Type B pancreatic cell (in vitro differentiated cells): ENCODE measurements at regions not wholly inside any gene's neighbourhood (a gene's known extent, or its start where the extent isn't known, plus 50 kb on each side); places are given as distances from the start of the nearest gene placed in this dataset.
"Not testable (repeated sequence)": the region's sequence is repeated elsewhere in the genome, so short reads cannot be mapped to it uniquely, and the experiment has no call there.

Experiments used
- DNase-seq: peaks from one replicate; pipeline ENCODE4 v3.0.0; 2021; ENCODE audit warnings: mixed read lengths; ENCODE audit not compliant: unreplicated experiment; ENCODE audit errors: extremely low spot score
- H3K27ac Mint-ChIP-seq: 2 replicates; pipeline ENCODE4 v1.8.0; 2021; ENCODE audit warnings: mild to moderate bottlenecking, mixed read lengths
- H3K27me3 Mint-ChIP-seq: 2 replicates; pipeline ENCODE4 v1.8.0; 2021; ENCODE audit warnings: mixed read lengths
- H3K36me3 Mint-ChIP-seq: 2 replicates; pipeline ENCODE4 v1.8.0; 2021; ENCODE audit warnings: mixed read lengths
- H3K4me1 Mint-ChIP-seq: one replicate; pipeline ENCODE4 v1.8.0; 2021; ENCODE audit warnings: mixed read lengths; ENCODE audit not compliant: unreplicated experiment
- H3K4me3 Mint-ChIP-seq: 2 replicates; pipeline ENCODE4 v1.8.0; 2021; ENCODE audit warnings: mild to moderate bottlenecking, mixed read lengths
- H3K9me3 Mint-ChIP-seq: 2 replicates; pipeline ENCODE4 v1.8.0; 2021; ENCODE audit warnings: mixed read lengths
- TF ChIP-seq, protein P1 (sequence below): fragments of 200-600 bp; sonication (generic); conservative IDR thresholded peaks from 2 replicates; pipeline ENCODE4 v1.5.0; 2021; ENCODE audit warnings: antibody characterized with exemption, mild to moderate bottlenecking

DNA sequence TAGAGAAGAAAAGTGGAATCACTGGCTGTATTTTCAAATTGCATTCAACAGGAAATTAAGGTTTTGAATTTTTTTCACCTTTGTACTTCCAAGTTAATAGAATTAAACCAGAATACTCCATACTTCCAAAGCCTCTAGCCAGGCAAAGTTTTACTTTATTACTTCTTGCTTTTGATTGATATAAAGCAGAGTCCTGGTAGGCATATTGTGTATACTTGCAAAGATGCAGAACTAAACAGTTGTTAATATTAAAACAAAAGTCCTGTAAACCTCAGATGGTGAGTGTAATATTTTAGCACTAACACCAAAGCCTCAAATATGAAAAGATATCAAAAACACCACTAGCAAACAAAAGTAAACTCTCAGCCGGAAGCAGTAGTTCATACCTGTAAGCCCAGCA, 107.2 kb upstream of the C2CD4B start:
- H3K9me3 Mint-ChIP-seq: peaks cover 22% of the 10 kb centered on the region
- no peaks in the 10 kb centered on the region for H3K4me1 Mint-ChIP-seq
- no peak overlapping the region for H3K4me3 Mint-ChIP-seq
- no peak for DNase-seq
- H3K27ac Mint-ChIP-seq: no peak overlapping the region
- H3K36me3 Mint-ChIP-seq: peaks cover 6% of the 10 kb centered on the region
- TF ChIP-seq, protein P1, sequence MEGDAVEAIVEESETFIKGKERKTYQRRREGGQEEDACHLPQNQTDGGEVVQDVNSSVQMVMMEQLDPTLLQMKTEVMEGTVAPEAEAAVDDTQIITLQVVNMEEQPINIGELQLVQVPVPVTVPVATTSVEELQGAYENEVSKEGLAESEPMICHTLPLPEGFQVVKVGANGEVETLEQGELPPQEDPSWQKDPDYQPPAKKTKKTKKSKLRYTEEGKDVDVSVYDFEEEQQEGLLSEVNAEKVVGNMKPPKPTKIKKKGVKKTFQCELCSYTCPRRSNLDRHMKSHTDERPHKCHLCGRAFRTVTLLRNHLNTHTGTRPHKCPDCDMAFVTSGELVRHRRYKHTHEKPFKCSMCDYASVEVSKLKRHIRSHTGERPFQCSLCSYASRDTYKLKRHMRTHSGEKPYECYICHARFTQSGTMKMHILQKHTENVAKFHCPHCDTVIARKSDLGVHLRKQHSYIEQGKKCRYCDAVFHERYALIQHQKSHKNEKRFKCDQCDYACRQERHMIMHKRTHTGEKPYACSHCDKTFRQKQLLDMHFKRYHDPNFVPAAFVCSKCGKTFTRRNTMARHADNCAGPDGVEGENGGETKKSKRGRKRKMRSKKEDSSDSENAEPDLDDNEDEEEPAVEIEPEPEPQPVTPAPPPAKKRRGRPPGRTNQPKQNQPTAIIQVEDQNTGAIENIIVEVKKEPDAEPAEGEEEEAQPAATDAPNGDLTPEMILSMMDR: no peak
- H3K27me3 Mint-ChIP-seq: no peaks in the 10 kb centered on the region

DNA sequence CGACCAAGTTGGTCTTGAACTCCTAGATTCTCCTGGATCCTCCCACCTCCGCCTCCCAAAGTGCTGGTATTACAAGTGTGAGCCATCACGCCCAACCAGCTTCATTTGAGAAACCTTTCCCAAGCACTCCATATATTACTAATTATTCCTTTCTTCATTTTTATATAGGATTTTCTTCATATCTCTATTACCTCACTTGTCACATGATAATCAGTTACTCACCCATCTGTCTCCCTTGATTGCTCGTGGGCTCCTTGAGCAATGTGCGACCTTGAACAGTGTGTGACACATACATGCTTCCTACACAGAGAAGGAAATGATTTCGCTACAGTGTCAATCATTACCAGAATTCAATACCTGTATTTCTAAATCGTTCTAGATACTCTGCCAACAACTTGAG, 110.7 kb upstream of the C2CD4B start:
- TF ChIP-seq, protein P1: no peak
- H3K9me3 Mint-ChIP-seq: peaks cover 8% of the 10 kb centered on the region

DNA sequence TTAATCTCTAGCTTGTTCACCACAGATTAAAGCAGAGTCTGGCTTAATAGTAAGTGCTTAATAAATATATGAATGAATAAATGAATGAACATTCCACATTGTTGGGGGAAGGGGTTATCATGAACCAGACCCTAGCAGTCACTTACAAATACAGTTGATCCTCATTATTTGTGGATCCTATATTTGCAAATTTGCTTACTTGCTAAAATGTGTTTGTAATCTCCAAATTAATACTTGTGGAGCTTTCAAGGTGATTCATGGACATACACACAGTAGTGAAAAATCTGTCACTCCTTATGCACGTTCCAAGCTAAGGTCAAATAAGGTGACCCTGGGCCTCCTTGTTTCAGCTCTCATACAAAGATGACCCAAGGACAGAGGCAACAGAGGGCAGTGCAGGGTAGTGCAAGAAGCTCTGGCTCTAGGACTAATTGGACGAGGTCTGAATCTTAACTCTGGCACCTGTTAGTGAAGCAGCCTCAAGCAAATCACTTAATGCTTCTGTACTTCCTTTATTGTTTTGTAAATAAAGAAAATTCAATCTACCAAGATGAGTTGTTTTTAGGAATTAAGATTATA, 112.8 kb upstream of the C2CD4B start:
- TF ChIP-seq, protein P1: no peak
- Mint-ChIP-seq H3K9me3 (peaks cover 8% of the 10 kb centered on the region), H3K27ac (no peak overlapping the region), H3K36me3 (no peaks in the 10 kb centered on the region), H3K4me1 (no peaks in the 10 kb centered on the region), H3K27me3 (peaks cover 4% of the 10 kb centered on the region), H3K4me3 (no peak overlapping the region)
- no peak for DNase-seq

More for the DNA sequence above, 110.7 kb upstream of the C2CD4B start:
- no peaks in the 10 kb centered on the region for H3K4me1 Mint-ChIP-seq
- peaks cover 4% of the 10 kb centered on the region for H3K27me3 Mint-ChIP-seq
- no peak overlapping the region for H3K27ac Mint-ChIP-seq
- DNase-seq: no peak
- H3K4me3 Mint-ChIP-seq: no peak overlapping the region
- no peaks in the 10 kb centered on the region for H3K36me3 Mint-ChIP-seq

DNA sequence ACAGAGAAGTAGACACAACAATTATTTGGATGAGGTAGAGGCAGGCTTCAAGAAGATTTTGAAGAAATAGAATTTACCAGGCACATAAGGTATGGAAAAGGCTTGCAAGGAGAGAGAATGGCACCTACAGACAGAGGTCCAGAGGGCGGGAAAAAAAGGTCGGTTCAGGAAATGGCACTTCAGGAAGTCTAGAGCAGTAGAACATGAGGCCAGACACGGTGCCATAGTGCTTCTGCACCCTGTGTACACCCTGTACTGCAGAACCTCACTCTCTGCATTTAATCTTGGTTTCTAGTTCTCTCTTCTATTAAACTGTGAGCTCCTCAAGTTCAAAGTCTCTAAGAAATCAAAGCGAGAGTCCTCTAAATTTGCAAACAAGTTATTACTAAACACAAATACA, 113.4 kb upstream of the C2CD4B start:
- Mint-ChIP-seq H3K27ac (no peak overlapping the region), H3K36me3 (no peaks in the 10 kb centered on the region), H3K4me1 (no peaks in the 10 kb centered on the region), H3K27me3 (peaks cover 4% of the 10 kb centered on the region), H3K4me3 (no peak overlapping the region), H3K9me3 (peaks cover 8% of the 10 kb centered on the region)
- DNase-seq: no peak
- TF ChIP-seq, protein P1: no peak

DNA sequence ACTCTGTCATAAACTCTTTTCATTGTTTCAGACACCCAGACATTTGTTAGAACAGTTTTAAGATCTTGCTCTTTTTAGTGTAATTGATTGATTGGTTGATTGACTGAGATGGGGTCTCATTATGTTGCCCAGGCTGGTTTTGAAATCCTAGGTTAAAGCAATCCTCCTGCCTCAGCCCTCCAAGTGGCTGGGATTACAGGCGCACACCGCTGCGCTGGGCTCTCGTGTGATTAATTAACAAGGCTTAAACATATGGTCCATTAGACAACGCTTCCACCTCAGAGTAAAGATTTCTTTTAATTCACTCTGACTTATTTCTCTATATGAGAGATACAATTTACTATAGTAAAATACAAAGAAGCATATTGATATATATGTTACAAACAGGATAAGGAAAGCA, 114.0 kb upstream of the C2CD4B start:
- Mint-ChIP-seq H3K27me3 (peaks cover 4% of the 10 kb centered on the region), H3K27ac (no peak overlapping the region), H3K4me3 (no peak overlapping the region), H3K9me3 (peaks cover 8% of the 10 kb centered on the region), H3K36me3 (no peaks in the 10 kb centered on the region), H3K4me1 (no peaks in the 10 kb centered on the region)
- TF ChIP-seq, protein P1: no peak
- DNase-seq: no peak

DNA sequence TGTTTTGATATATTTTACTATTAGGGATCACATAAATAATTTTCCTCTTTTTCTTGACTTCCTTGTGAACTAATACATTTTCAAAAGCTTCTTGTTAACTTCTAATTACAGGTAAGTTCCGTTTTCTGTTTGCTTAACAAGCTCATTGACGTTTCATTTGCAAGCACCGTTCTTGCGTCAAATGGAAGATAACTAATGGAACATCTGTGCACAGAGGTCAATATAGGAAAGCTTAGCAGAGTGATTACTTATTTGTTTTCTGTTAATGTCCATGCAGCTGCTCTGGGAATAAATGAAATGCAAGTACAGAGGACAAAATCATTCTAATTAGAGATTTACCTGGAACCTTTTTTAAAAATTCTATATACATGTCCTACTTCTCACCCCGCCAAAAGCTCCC, 115.5 kb upstream of the C2CD4B start:
- no peak overlapping the region for H3K27ac Mint-ChIP-seq
- peaks cover 4% of the 10 kb centered on the region for H3K9me3 Mint-ChIP-seq
- H3K36me3 Mint-ChIP-seq: no peaks in the 10 kb centered on the region
- no peaks in the 10 kb centered on the region for H3K4me1 Mint-ChIP-seq
- TF ChIP-seq, protein P1: no peak
- no peak for DNase-seq
- no peak overlapping the region for H3K4me3 Mint-ChIP-seq
- peaks cover 4% of the 10 kb centered on the region for H3K27me3 Mint-ChIP-seq

DNA sequence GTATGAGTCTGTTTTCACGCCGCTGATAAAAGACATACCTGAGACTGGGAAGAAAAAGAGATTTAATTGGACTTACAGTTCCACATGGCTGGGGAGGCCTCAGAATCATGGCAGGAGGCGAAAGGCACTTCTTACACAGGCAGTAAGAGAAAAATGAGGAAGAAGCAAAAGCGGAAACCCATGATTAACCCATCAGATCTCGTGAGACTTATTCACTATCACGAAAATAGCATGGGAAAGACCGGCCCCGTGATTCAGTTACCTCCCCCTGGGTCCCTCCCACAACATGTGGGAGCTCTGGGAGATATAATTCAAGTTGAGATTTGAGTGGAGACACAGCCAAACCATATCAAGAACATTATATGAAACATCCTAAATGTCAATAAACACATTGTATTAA, 116.7 kb upstream of the C2CD4B start:
- H3K9me3 Mint-ChIP-seq, H3K27me3 Mint-ChIP-seq, DNase-seq, H3K4me1 Mint-ChIP-seq, H3K4me3 Mint-ChIP-seq, H3K27ac Mint-ChIP-seq, H3K36me3 Mint-ChIP-seq: not testable (repeated sequence)
